HEK293 (cell line): ENCODE measurements at regions not wholly inside any gene's neighbourhood (a gene's known extent, or its start where the extent isn't known, plus 50 kb on each side); places are given as distances from the start of the nearest gene placed in this dataset.

Experiments used
- ATF2 ChIP-seq: fragments of 450-650 bp; formaldehyde crosslinking; IDR thresholded peaks from 2 replicates; pipeline ENCODE4 v1.5.1; 2016; ENCODE audit warnings: missing biosample characterization, missing genetic modification characterization, low read depth
- BCL11A ChIP-seq: fragments of 450-650 bp; formaldehyde crosslinking; IDR thresholded peaks from 2 replicates; pipeline ENCODE4 v1.5.1; 2016; ENCODE audit warnings: low read depth, missing biosample characterization, missing genetic modification characterization
- CTCF ChIP-seq: fragments of 450-650 bp; formaldehyde crosslinking; IDR thresholded peaks from 2 replicates; pipeline ENCODE4 v1.5.1; 2016; ENCODE audit warnings: missing biosample characterization, missing genetic modification characterization
- GLI2 ChIP-seq: fragments of 450-650 bp; formaldehyde crosslinking; IDR thresholded peaks from 2 replicates; pipeline ENCODE4; 2017; ENCODE audit warnings: missing biosample characterization, missing genetic modification characterization, low read depth, borderline replicate concordance
- HOXC10 ChIP-seq: sonication (generic); formaldehyde crosslinking; IDR thresholded peaks from 2 replicates; pipeline ENCODE4 v1.8.1; 2023; ENCODE audit warnings: mild to moderate bottlenecking, missing genetic modification reagents
- IKZF3 ChIP-seq: fragments of 450-650 bp; IDR thresholded peaks from 2 replicates; pipeline ENCODE4 v1.5.0; 2018; ENCODE audit warnings: missing biosample characterization, mild to moderate bottlenecking, missing genetic modification characterization, moderate library complexity
- REST ChIP-seq: fragments of 450-650 bp; formaldehyde crosslinking; IDR thresholded peaks from 2 replicates; pipeline ENCODE4 v1.5.1; 2016; ENCODE audit warnings: missing biosample characterization, missing genetic modification characterization
- SCRT1 ChIP-seq: fragments of 450-650 bp; formaldehyde crosslinking; IDR thresholded peaks from 2 replicates; pipeline ENCODE4 v1.5.1; 2016; ENCODE audit warnings: missing biosample characterization, missing genetic modification characterization, borderline replicate concordance
- ZBTB44 ChIP-seq: fragments of 450-650 bp; IDR thresholded peaks from 2 replicates; pipeline ENCODE4 v1.5.1; 2018; ENCODE audit warnings: missing biosample characterization, mild to moderate bottlenecking, missing genetic modification characterization
- ZNF530 ChIP-seq: fragments of 450-650 bp; formaldehyde crosslinking; IDR thresholded peaks from 2 replicates; pipeline ENCODE4 v1.5.1; 2016; ENCODE audit warnings: low read depth, missing biosample characterization, missing genetic modification characterization
- ZNF580 ChIP-seq: fragments of 450-650 bp; formaldehyde crosslinking; IDR thresholded peaks from 2 replicates; pipeline ENCODE4 v1.5.1; 2016; ENCODE audit warnings: missing biosample characterization, missing genetic modification characterization
- ZNF843 ChIP-seq: fragments of 450-650 bp; formaldehyde crosslinking; IDR thresholded peaks from 2 replicates; pipeline ENCODE4 v1.5.1; 2016; ENCODE audit warnings: missing biosample characterization, missing genetic modification characterization

GRCh38 chr16:59455497-59455896 lies 721.4 kb upstream of the GOT2 start:
- TF ChIP-seq BCL11A, result no peak
- TF ChIP-seq ZNF843 (tag by site-specific recombination), result no peak
- TF ChIP-seq CTCF (tag by site-specific recombination), result no peak
- TF ChIP-seq ZNF580, result no peak
- TF ChIP-seq ZNF530 (tag by site-specific recombination), result no peak
- no peak for TF ChIP-seq ZBTB44
- no peak for TF ChIP-seq REST (tag by site-specific recombination)
- no peak for TF ChIP-seq ATF2 (tag by site-specific recombination)
- TF ChIP-seq GLI2 (tag by site-specific recombination), result no peak
- TF ChIP-seq IKZF3 (tag by site-specific recombination), result no peak
- TF ChIP-seq HOXC10 (CRISPR knock-in tag), result no peak
- no peak for TF ChIP-seq SCRT1 (tag by site-specific recombination)
